ENCODE measurements at regions not wholly inside any gene's neighbourhood (a gene's known extent, or its start where the extent isn't known, plus 50 kb on each side); places are given as distances from the start of the nearest gene placed in this dataset.

DNA sequence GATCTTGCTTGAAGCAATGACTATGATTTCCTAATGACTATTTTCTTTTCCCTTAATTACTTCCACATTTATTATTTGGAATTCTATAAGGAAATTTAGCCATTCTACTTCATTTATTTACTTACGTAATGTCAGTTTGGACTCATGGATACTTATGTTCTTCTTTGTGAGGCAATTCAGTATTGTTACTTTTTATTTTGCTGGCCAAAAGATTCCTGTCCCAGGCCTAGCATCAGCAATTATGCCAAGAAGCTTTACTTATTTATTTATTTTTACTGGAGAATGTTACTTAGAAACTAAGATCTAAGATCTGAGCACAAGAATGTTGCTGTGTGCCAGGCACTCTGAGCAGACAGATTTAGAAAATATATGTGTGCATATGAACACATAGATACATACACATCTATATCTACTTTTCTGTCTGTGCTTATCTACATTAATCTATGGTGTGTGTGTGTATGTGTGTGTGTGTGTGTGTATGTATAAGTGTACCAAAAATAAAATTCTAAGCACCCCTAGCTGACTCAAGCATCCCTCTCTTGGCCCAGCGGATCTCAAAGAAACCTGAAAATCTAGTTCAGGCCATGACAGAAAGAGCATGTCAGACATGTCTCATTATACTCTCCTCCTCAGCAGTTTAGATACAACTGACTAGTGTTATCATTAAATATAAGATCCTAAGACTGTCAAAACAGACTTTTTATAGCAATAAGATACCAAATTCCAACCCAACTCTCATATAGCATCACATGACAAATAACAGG lies 640.0 kb upstream of the GJE1 start:
- Mint-ChIP-seq H3K9me3 (peaks cover 24% of the 10 kb centered on the region), H3K4me3 (no peak overlapping the region), H3K27me3 (ENCODE audit: low read depth) (no peaks in the 10 kb centered on the region), H3K4me1 (peaks cover 14% of the 10 kb centered on the region), H3K36me3 (ENCODE audit: low read depth) (peaks cover 8% of the 10 kb centered on the region), H3K27ac (ENCODE audit: unreplicated experiment) (no peak overlapping the region)
- no peak for TF ChIP-seq CTCF (conservative IDR thresholded peaks at IDR 0.05)
- DNase-seq (ENCODE audit: low read depth, low spot score), result no peak

GRCh38 chr6:141491684-141492083 lies 641.0 kb upstream of the GJE1 start:
- Mint-ChIP-seq H3K27me3 (ENCODE audit: low read depth) (no peaks in the 10 kb centered on the region), H3K9me3 (peaks cover 20% of the 10 kb centered on the region), H3K4me1 (peaks cover 13% of the 10 kb centered on the region), H3K36me3 (ENCODE audit: low read depth) (peaks cover 7% of the 10 kb centered on the region), H3K4me3 (no peak overlapping the region), H3K27ac (ENCODE audit: unreplicated experiment) (no peak overlapping the region)
- no peak for DNase-seq (ENCODE audit: low read depth, low spot score)
- no peak for TF ChIP-seq CTCF (conservative IDR thresholded peaks at IDR 0.05)

DNA sequence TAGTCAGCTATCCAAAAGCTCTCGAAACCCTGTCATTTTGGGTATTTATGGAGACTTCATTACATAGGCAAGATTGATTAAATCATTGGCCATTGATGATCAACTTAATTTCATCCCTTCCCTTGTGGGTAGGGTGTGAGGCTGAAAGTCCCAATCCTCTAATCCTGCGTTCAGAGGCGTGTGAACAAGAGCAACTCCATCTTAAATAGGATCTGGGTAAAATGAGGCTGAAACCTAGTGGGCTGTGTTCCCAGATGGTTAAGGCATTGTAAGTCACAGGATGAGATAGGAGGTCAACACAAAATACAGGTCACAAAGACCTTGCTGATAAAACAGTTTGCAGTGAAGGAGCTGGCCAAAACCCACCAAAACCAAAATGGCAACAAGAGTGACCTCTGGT lies 641.7 kb upstream of the GJE1 start:
- Mint-ChIP-seq H3K4me3 (no peak overlapping the region), H3K36me3 (ENCODE audit: low read depth) (peaks cover 5% of the 10 kb centered on the region), H3K27me3 (ENCODE audit: low read depth) (no peaks in the 10 kb centered on the region), H3K4me1 (peaks cover 9% of the 10 kb centered on the region), H3K27ac (ENCODE audit: unreplicated experiment) (no peak overlapping the region), H3K9me3 (peaks cover 14% of the 10 kb centered on the region)
- no peak for DNase-seq (ENCODE audit: low read depth, low spot score)
- no peak for TF ChIP-seq CTCF (conservative IDR thresholded peaks at IDR 0.05)

DNA sequence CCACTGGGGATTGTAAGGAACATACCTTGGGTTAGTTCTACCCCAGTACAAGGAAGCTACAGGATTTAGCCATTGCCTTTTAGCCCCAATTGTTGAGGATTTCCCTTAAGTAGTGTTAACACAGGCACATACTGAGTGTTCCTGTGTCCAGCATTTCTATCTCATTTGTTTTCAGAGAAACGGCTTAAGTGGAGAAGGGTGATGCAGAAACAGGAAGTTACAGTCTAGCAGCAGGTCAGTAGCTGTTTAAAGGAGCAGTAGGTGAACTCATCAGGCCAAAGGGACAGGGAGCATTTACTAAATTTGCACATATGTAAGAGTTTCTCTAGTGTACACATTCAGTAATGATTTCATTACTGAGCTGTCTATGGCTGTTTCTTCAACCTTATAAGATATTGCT lies 644.2 kb upstream of the GJE1 start:
- Mint-ChIP-seq H3K36me3 (ENCODE audit: low read depth) (peaks cover 9% of the 10 kb centered on the region), H3K4me1 (peaks cover 9% of the 10 kb centered on the region), H3K4me3 (no peak overlapping the region), H3K27ac (ENCODE audit: unreplicated experiment) (no peak overlapping the region), H3K9me3 (peaks cover 11% of the 10 kb centered on the region), H3K27me3 (ENCODE audit: low read depth) (no peaks in the 10 kb centered on the region)
- DNase-seq (ENCODE audit: low read depth, low spot score), result no peak
- no peak for TF ChIP-seq CTCF (conservative IDR thresholded peaks at IDR 0.05)

DNA sequence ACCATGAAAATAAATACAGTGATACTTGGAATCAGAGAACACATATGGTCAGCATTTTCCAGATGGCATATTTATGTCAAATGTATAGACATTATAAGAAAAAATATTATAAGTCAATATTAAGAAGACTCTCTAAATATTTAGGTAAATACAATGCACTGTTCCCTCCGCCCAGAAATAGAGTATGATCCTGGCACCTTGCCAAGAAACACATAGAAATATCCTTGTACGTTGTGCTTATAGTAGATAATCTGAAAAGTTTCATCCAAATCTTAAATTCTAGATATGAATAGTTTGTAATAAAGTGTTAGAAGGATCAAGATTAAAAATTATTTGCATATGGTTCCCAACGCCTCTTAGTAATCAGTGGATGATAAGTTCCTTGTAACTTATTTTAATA lies 645.8 kb upstream of the GJE1 start:
- H3K36me3 Mint-ChIP-seq (ENCODE audit: low read depth), result peaks cover 5% of the 10 kb centered on the region
- H3K4me3 Mint-ChIP-seq, result no peak overlapping the region
- no peaks in the 10 kb centered on the region for H3K27me3 Mint-ChIP-seq (ENCODE audit: low read depth)
- no peak for DNase-seq (ENCODE audit: low read depth, low spot score)
- peaks cover 15% of the 10 kb centered on the region for H3K9me3 Mint-ChIP-seq
- no peak for TF ChIP-seq CTCF (conservative IDR thresholded peaks at IDR 0.05)
- no peak overlapping the region for H3K27ac Mint-ChIP-seq (ENCODE audit: unreplicated experiment)
- peaks cover 20% of the 10 kb centered on the region for H3K4me1 Mint-ChIP-seq

Measured in neural crest cell (in vitro differentiated cells).